ENCODE measurements at regions not wholly inside any gene's neighbourhood (a gene's known extent, or its start where the extent isn't known, plus 50 kb on each side); places are given as distances from the start of the nearest gene placed in this dataset.
"Not testable (repeated sequence)": the region's sequence is repeated elsewhere in the genome, so short reads cannot be mapped to it uniquely, and the experiment has no call there.

DNA sequence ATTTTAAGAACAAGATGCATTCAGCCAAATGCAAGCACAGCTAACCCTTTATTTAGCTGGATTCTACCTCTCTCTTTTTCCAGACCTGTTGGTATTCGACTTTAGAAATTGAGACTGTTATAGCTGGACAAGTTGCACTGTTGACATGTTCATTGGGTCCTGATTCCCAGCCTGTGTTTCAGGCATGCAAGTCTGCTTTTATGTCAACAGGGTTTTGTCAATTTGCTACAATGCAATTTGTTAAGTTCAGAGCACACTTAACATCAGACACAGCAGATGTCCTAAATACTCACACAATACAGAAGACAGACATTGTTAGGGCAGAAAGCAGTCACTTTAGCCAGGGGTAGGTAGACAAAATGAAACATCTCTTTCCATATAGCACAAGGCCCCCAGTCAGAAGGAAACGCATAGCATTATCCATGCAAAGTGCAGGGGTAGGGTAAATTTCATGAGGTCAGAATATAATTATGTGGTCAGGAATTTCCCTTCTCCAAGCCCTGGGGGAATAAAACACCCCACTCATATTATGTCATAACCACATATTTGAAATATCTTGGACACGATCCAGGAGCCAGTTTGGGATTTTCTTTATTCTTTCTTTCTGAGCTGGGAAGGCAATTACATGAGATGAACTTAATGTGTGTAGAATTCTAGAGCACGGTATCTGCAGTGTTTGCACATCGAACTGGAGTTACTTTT is 504.1 kb downstream of the NTRK3 start:
- DNase-seq (ENCODE audit: low spot score) = no peak

DNA sequence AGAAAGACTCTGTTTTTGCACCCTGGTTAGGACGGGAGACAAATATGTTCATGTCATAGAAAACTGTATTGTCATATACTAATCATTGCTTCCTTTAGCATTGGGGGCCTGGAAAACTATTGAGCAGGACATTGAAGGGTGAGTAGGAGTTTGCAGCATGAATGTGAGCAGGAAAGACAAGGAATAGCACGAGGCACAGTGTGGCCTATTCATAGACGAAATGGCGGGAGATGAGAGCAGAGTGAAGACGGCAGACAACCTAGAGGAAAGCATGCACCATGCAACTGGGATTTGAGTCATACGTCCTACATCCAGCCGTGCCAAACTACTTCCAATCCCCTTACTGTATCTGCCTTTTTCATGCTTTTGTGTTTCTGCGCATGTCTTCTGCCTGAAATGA is 508.1 kb downstream of the NTRK3 start:
- no peak for DNase-seq (ENCODE audit: low spot score)

DNA sequence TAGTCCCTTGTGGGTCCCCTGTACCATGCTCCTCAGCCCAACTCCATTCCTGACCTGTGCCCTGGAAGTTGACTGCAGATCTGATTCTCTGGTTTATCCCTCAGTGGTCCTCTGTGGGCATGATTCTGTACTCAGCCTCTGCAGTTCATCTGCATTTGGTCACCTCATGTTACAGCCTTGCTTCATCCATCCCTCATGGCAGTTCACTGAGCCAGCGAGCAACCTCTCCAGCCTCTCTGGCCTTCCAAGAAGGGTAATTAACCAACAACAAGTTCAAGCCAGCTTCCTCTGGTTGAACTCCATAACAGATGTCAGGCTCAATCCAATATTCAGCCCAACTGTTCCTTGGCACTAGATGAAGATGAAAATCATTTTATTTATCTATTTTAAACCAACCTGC is 509.5 kb downstream of the NTRK3 start:
- DNase-seq (ENCODE audit: low spot score) = no peak

DNA sequence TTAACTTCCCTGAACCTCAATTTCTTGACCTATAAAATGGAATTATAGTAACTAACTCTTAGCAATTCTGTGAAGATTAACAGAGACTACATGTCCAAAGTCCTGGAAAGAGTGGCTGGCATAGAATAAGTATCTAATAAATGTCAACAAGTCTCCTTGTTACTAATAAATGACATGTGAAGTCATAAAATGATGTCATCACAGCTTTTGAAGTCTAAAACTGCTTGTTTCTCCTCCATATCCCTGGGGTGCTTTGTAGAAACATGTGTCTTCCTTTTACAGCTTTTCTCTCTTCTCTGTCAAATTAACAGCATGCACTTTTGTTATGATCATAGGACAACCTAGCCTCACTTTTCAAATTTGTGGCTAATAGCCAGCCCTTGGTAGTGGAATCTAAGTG is 510.2 kb downstream of the NTRK3 start:
- DNase-seq (ENCODE audit: low spot score) = no peak

DNA sequence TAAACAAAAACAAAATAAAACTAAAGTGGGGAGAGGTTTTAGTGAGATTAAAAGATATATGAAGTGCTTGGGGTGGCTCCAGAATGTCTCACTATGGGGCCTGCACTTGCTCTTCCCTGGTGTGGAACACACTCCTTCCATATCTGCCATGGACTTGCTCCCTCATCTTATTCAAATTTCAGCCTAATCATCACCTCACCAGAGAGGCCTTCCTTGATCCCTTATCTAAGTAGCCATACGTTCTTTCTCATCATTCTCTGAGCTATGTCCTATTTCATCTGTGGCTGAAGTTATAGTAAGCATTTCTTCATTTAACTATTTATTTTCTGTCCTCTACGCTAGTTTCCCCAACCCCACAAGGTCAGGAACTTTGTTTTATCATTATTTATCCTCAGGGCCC is 511.7 kb downstream of the NTRK3 start:
- DNase-seq (ENCODE audit: low spot score) = no peak

DNA sequence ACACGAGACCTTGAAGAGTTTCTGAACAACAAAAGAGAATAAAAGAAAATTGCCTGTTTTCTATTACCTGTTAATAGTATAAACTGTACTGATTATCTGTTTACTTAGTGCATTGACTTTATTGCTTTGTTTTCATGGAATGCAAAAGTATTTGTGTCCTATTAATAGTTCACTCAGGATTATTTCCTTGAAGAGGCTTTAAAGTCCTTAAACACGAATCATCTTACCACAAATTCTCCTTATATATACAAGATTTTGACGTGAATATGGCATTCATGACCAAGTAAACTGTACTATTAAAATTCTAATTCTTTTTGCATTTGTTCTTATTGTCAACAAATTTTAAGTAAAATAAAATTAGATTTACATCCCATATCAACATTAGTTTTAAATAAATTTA is 513.0 kb downstream of the NTRK3 start:
- DNase-seq (ENCODE audit: low spot score) = no peak

DNA sequence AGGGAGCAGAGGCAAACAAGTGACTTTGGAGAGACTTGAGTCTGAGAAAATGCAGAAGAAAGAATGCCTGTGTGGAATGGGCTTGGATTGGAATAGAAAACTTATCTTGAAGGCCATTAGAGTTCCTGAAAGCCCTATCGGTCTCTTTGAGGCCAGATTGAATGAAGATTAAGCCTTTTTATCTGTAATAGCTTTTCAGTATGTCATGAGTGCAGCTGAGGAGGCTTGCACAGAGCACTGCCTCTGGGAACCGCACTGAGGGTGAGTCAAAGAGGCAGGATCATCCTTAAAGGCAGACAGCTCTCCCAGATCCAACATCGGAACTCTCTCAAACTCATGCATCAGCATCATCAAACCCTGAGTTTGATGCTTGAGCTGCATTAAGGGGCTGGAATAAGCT is 515.2 kb downstream of the NTRK3 start:
- no peak for DNase-seq (ENCODE audit: low spot score)

DNA sequence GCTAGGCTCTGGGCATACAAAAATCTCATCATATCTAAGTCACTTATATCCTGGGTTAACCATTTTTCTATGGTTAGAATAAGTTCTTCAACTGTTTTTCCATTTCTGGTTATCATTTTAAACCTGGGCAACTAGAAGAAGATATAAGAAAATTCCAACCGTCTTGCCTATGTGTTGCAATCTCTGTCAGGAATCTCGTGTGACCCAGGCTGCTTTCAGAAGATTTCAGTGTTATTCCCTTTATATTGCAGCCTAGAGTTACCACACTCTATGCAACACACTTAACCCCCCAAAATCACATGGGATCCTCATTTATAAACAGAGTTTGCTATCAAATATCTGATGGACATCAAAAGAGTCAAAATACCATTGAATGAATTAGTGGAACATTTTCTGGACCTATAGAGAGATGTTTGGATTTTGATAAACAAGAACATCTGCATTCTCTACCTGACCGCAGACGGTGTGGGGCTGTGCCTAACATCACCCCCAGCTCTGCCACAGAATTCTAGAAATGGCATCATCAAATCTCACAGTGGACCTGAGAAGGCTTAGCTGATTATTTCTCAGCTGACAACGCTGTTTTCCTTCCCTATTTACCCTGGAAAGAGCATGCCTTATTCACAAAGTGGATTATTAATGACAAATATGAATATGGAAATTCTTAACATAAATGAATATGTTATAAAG is 515.7 kb downstream of the NTRK3 start:
- no peak for DNase-seq (ENCODE audit: low spot score)

DNA sequence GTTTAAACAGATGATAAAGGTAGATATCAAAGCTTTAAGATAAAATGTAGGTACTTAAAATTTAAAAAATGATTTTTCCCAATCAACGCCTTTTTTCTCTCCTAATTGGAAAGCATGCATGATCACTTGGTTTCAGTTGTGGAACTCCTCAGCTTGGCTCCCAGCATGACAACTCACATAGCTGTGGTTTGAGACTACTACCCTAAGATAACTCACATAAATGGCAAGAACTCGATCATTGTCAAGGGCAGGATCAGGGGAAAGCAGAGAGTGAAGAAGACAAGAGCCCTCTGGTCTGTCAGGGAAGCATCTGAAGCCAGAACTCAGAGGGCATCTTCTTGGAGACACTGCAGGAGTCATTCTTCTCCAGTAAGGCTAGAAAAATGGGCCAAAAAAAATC is 516.7 kb downstream of the NTRK3 start:
- no peak for DNase-seq (ENCODE audit: low spot score)

DNA sequence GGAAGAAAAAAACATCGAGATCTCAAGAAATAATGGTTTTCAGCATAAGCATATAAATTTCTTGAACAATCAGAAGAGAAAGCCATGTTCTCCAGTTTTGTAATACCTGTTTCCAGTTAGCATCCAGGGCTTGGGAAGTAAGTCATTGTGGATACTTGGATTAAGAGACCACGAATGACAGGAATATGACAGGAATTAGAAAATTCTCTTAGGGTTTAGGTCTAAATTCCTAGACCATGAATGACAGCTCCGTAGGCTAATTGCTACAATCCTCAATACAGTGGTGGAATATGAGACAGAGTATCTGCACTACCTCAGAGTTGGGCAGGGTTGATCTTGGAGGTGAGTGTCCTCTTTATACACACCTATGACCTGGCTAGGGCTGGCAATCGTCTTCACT is 517.5 kb downstream of the NTRK3 start:
- no peak for DNase-seq (ENCODE audit: low spot score)

DNA sequence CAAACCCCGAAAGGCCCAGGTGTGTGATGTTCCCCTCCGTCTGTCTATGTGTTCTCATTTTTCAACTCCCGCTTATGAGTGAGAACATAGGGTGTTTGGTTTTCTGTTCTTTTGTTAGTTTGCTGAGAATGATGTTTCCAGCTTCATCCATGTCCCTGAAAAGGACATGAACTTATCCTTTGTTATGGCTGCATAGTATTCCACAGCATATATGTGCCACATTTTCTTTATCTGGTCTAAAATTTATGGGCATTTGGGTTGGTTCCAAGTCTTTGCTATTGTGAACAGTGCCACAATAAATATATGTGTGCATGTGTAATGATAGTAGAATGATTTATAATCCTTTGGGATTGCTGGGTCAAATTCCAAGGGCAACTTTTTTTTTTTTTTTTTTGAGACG is 519.1 kb downstream of the NTRK3 start:
- DNase-seq (ENCODE audit: low spot score) = not testable (repeated sequence)

DNA sequence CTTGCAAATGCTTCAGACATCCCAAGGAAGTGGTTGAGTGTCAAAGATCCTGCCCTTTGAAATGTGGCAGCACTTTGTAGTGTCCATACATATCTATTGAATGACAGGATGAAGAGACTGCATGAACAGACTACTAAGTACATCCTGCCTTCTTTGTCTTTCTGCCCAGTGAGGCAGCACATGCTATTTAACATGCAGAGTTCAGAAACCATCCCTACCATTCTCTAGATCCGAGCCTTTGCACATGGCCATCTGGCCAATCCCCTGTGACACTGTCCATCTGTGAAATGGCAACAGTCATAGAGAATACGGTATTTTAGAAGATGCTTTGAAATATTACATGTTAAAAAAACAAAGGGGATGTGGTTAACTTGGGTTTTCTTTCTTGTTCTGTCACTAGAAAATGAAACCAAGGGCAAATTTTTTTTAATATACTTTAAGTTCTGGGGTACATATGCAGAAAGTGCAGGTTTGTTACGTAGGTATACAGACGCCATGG is 519.6 kb downstream of the NTRK3 start:
- DNase-seq (ENCODE audit: low spot score) = no peak

DNA sequence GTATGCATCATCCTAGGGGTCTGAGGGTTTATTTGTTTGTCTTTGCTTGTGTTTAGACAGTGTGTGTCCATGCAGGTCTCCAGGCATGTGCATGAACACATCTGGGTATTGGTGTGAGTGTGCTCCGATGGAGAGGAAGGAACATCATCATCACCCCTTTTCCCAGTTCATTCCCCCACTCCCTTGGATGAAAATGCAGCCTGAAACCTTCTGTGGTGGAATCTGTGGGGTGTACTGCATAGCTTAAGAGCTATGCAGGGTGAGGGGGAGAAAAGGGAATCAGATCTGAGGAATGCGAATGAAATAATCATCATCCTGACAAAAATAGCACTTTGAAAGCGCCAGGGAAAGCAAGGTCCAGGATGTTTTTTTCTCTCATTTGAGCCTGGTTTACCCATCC is 520.1 kb downstream of the NTRK3 start:
- DNase-seq (ENCODE audit: low spot score) = no peak

DNA sequence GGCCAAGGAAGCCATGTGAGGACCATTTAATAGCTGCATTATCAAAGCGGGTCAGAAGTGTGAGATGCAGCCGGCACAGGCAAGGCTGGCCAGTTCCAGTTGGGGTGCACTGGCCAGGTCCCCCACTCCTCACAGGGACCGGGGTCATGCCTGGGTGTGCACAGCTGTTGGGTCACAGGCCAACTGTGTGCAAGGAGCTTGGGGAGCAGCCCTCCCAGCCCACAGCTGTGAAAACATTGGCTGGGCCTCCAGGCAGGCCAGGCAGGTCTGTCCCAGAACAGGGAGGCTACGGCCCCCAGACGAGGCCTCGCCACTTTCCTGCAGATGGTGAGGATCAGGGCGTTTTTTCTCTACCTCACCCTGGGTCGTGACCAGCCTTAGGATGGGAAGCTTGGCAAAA is 521.0 kb downstream of the NTRK3 start:
- no peak for DNase-seq (ENCODE audit: low spot score)

DNA sequence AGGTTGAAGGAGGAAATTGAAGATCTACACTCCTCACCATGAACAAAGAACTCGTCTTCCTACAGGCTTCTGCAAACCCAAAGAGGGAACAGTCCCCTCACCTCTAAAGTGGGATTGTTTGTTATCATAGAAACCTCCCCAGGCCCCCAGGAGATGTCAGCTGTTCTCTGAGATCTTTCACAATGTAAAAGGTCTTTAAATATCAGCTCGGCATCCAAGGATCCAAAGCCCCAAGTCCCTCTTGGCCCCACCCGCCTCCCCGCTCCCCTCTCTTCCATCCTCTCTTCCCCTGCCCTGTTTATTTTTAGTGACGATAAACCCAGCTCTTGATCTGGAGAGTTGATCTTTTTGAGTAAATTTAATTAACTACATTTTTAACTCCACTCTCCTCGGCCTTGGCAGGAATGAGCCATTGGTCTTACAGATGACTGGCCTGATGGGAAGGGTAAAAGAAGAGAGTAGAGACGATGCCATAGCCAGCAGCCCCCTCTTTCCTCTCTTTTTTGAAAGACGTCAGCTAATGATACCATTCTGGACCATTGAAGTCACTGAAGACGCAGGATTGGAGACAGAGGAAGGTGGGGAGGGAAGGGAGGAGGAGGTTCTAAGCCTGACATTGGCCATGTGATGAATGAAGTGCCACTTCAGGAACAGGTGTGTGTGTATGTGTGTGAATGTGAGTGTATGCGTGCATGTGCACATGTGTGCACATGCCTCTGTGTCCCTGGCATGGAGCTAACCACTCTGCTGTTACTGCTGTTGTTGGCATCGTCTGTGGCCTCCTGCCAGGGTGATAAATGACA is 521.8 kb downstream of the NTRK3 start:
- no peak for DNase-seq (ENCODE audit: low spot score)

DNA sequence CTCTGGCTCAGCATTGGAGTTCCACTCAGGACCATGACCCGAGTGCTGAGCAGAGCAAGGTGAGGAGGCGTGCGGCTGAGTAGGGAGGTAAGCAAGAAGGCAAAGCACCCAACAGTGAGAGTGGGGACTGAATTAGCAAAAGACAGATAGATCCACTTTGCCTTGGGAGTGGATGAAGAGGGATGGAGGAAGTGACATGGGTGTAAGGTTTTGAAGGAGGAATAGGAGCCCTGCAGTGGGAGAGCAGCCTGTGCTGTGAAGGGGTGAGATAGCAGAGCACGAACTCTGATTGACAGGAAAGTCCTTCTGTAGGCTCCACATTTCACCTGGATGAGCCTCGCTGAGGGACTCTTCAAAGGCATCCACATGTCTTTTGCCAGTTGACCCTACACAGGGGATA is 522.6 kb downstream of the NTRK3 start:
- DNase-seq (ENCODE audit: low spot score) = no peak

DNA sequence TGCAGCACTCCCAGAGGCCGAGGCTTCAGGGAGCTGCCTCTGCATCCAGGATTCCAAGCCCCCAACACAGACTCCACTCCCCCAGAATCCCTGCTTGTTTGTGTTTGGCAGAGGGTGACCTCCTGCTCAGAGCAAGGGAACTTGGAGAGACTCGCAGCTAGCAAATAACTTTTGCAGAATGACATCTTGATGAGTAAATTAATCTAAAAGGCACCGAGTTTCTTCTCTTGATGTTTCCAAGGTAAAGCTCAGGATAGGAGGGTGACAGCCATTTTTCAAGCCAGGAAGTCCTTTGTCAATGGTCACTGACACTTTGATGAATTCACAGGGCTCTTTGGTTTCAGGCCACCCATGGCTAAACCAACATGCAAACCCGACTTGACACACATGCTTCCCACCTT is 523.0 kb downstream of the NTRK3 start:
- DNase-seq (ENCODE audit: low spot score) = no peak

DNA sequence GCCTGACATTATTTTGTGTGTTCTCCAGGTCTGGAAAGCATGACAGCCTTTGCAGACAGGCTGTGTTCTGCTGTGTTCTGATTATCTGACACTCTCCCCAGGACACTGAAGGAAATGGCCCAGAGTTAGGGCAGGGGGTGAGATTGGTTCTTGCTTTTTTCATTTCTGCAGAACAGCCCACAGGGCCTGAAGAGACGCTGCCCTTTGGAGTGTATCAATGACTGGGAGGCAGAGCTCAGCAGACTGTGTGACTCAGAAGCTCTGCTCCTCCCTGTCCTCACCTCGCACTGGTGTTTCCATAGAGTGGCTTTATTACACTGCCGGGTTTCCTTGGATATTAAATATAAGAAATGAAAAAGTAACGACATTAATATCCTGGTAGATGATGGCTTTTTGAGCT is 523.6 kb downstream of the NTRK3 start:
- no peak for DNase-seq (ENCODE audit: low spot score)

DNA sequence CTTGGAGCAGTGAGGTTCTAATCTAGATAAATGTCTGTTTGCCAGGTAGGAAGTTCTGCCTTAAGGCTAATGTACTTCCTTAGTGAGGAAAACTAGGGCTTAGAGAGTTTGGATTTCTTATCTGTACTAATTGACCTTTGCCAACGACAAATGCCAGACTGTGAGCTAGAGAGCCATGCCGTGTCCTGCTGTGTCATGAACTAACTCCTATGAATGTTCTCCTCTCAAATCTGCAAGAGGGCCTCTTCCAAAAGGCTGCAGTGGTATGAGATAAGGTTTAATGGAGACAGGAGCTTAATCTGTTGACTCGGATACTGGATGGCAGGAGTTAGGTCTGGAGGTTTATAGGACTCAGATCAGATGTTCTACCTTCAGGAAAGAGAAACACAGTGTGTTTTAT is 524.9 kb downstream of the NTRK3 start:
- no peak for DNase-seq (ENCODE audit: low spot score)

DNA sequence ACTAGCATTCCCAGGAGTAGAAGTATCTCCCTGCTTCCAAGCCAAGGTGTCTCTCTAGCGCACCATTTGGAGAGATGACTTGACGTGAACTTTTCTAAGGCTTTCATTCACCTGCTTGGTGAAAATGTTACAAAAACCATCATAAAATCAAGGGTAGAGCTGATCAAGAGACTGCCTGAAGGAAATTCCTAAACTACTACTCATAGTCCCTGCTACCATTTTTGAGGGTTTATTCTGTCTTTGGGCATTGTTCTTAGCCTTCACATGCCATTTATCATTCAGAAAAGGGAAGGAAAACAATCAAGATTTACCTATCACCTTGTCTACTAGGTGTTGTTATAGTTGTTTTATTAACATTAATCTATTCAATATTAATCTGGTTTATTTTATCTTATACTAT is 525.8 kb downstream of the NTRK3 start:
- no peak for DNase-seq (ENCODE audit: low spot score)

DNA sequence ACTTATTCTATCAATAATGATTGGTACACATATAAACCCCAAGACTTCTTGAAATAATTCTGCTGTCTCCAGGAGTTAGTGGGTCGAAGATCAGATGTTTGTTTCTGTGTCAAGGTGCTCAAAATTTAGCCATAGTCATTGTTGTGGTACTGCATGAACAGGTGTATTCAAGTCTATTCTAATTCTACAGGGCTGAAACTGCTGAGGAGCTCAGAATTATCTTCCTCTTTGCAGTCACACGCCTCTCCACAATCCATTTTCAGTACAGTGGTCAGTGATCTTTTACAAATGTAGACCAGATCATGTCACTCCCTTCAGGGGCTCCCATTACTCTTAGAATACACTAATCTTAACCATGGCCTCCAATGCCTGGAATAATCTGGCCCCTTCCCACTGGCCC is 527.5 kb downstream of the NTRK3 start:
- DNase-seq (ENCODE audit: low spot score) = no peak

DNA sequence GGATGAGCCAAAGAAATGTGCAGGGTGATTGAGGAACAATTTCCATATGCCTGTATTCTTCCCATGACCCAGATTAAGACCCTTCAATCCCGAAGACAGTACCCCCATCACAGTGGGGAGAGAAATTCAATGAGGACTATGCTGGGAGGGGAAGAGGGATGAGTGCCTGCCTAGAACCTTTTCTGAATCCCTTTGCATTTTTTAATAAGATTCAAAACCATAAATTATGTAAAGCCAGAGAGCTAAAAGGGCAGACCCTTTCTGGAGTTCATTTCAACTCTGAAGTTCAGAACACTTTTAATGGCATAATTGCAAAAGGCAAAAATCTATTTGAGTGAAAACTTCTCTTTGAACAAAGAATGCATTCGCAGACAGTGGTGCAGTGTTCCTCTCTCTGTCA is 529.5 kb downstream of the NTRK3 start:
- no peak for DNase-seq (ENCODE audit: low spot score)

DNA sequence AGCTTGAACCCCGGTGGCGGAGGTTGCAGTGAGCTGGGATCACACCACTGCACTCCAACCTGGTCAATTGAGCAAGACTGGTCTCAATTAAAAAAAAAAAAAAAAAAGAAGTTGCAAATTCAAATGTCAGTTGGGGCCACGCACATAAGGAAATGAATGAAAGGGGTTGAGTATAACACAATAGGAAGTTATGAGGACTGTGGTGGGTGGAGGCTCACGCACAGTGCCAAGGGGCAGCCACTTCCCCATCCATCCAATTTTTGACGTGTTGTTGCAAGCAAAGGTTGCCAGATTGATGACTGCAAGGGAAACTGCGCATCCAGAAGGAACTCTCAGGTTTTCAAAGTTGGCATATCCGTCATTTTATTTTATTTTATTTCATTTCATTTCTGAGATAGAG is 532.2 kb downstream of the NTRK3 start:
- DNase-seq (ENCODE audit: low spot score) = no peak

Data from HuH-7 (cell line).